Stimulated activated CD4-positive, alpha-beta T cell treated with anti-CD3 and anti-CD28 coated beads, Interleukin-2, amount 100 ng/mL, for 4 hours (primary cell): ENCODE measurements at regions not wholly inside any gene's neighbourhood (a gene's known extent, or its start where the extent isn't known, plus 50 kb on each side); places are given as distances from the start of the nearest gene placed in this dataset.
"Not testable (repeated sequence)": the region's sequence is repeated elsewhere in the genome, so short reads cannot be mapped to it uniquely, and the experiment has no call there.

ENCODE experiments used
- DNase-seq: peaks from one replicate; pipeline ENCODE4 v3.0.0-alpha.2; 2020; ENCODE audit warnings: low read depth

GRCh38 chr3:17833786-17834559 is 91.5 kb upstream of the TBC1D5 start:
- no peak for DNase-seq

- no peak for DNase-seq
These were observed 89.6 kb upstream of the TBC1D5 start for GRCh38 chr3:17832016-17832415.

- DNase-seq, result no peak
These were observed 88.9 kb upstream of the TBC1D5 start for GRCh38 chr3:17831366-17831765.

- no peak for DNase-seq
These were observed 88.4 kb upstream of the TBC1D5 start for GRCh38 chr3:17830788-17831187.

GRCh38 chr3:17828388-17828787 is 86.0 kb upstream of the TBC1D5 start:
- no peak for DNase-seq

GRCh38 chr3:17825298-17825697 is 82.9 kb upstream of the TBC1D5 start:
- no peak for DNase-seq

- no peak for DNase-seq
These were observed 81.4 kb upstream of the TBC1D5 start for GRCh38 chr3:17823816-17824215.

GRCh38 chr3:17823036-17823435 is 80.6 kb upstream of the TBC1D5 start:
- no peak for DNase-seq

- DNase-seq, result no peak
These were observed 78.3 kb upstream of the TBC1D5 start for GRCh38 chr3:17820704-17821103.

GRCh38 chr3:17820275-17820674 is 77.8 kb upstream of the TBC1D5 start:
- no peak for DNase-seq

- DNase-seq, result not testable (repeated sequence)
These were observed 75.5 kb upstream of the TBC1D5 start for GRCh38 chr3:17817973-17818372.

GRCh38 chr3:17817545-17817944 is 75.1 kb upstream of the TBC1D5 start:
- DNase-seq, result no peak

- DNase-seq, result not testable (repeated sequence)
These were observed 74.4 kb upstream of the TBC1D5 start for GRCh38 chr3:17816839-17817238.

- DNase-seq, result not testable (repeated sequence)
These were observed 69.9 kb upstream of the TBC1D5 start for GRCh38 chr3:17812328-17812727.

- DNase-seq, result no peak
These were observed 69.2 kb upstream of the TBC1D5 start for GRCh38 chr3:17811646-17812045.

GRCh38 chr3:17810759-17811158 is 68.3 kb upstream of the TBC1D5 start:
- DNase-seq, result no peak

- no peak for DNase-seq
These were observed 66.6 kb upstream of the TBC1D5 start for GRCh38 chr3:17808994-17809393.

GRCh38 chr3:17806876-17807275 is 64.4 kb upstream of the TBC1D5 start:
- DNase-seq, result no peak

- DNase-seq, result no peak
These were observed 63.8 kb upstream of the TBC1D5 start for GRCh38 chr3:17806201-17806600.

GRCh38 chr3:17805461-17805940 is 63.1 kb upstream of the TBC1D5 start:
- DNase-seq, result no peak

GRCh38 chr3:17802950-17803349 is 60.5 kb upstream of the TBC1D5 start:
- no peak for DNase-seq

- no peak for DNase-seq
These were observed 58.7 kb upstream of the TBC1D5 start for GRCh38 chr3:17801131-17801530.

GRCh38 chr3:17800232-17800631 is 57.8 kb upstream of the TBC1D5 start:
- DNase-seq, result no peak

GRCh38 chr3:17799312-17799711 is 56.9 kb upstream of the TBC1D5 start:
- no peak for DNase-seq
